NCI-H748 treated with DMSO at 0.1 percent for 48 hours (cell line): ENCODE measurements at regions not wholly inside any gene's neighbourhood (a gene's known extent, or its start where the extent isn't known, plus 50 kb on each side); places are given as distances from the start of the nearest gene placed in this dataset.

Experiments
- DNase-seq: peaks from one replicate; lab custom pipeline; 2025; lab: John Stamatoyannopoulos, UW

- DNase-seq: no peak
Measured at GRCh38 chr14:66196670-66197069, 289.5 kb upstream of the CCDC196 start.

GRCh38 chr14:66197276-66197675, 288.9 kb upstream of the CCDC196 start:
- DNase-seq: no peak

DNA sequence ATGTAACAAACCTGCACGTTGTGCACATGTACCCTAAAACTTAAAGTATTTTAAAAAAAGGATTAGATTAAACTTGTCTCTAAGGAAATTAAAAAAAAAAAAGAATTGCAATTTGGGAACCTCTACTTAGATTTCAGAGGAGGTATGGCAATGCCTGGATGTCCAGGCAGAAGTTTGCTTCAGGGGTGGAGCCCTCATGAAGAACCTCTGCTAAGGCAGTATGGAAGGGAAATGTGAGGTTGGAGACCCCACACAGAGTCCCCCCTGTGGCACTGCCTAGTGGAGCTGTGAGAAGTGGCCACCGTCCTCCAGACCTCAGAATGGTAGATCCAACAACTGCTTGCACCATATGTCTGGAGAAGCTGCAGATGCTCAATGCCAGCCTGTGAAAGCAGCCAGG, 279.6 kb upstream of the CCDC196 start:
- no peak for DNase-seq

GRCh38 chr14:66216763-66217162, 269.4 kb upstream of the CCDC196 start:
- DNase-seq: no peak

GRCh38 chr14:66219886-66220285, 266.3 kb upstream of the CCDC196 start:
- no peak for DNase-seq

DNA sequence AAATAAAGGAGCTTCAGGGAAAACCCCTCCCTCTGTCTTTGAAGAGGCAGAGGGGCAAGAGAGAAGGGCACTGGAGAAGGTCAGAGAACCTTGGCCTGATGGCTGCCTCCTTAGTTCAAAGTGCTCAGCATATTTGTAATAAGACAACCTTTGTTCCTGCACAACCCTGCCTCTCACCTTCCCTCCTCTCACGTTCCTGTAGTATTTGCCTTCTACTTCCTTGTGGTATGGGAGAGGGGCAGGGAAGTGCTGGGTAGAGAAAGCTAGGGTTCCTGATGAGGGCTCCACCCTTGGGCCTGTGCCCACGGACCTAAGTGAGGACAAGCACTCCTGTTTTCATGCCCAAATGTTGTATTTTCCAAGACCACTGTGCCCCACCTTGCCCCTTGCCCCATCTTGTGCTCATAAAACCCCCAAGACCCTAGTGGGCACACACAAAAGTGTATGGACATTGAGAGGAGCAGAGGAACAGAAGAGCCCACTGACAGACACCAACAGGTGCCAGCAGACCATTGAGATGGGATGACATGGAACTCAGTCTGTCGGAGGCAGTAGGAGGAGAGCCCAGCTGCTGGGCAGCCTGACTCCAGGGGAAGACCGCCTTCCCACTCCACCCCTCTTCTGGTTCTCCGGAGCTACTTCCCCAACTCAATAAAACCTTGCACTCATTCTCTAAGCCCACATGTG, 261.5 kb upstream of the CCDC196 start:
- DNase-seq: no peak

- DNase-seq: no peak
Measured at GRCh38 chr14:66225337-66225736, 260.8 kb upstream of the CCDC196 start.

GRCh38 chr14:66228267-66228970, 257.8 kb upstream of the CCDC196 start:
- no peak for DNase-seq

- no peak for DNase-seq
Measured at GRCh38 chr14:66231820-66232219, 254.4 kb upstream of the CCDC196 start.

DNA sequence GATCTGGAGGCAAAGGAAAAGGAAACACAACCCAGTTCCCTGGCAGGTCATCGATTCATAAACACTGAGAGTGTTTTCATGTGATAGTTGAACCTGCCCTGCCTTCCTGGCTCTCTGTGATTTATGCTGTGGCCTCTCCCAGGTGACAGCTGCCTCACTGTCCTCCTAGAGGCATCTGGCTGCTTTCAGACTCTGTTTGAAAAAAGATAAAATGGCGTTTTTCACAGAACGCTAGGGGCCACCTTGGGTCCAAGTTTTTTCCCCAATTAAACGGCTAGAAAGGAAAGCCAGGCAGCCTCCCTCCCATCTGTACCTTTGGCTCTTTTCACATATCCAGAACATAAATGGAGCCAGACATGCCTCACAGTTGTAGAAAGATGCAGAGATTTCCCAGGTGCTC, 252.6 kb upstream of the CCDC196 start:
- no peak for DNase-seq

- no peak for DNase-seq
Measured at GRCh38 chr14:66234411-66234810, 251.8 kb upstream of the CCDC196 start.

GRCh38 chr14:66237741-66238140, 248.4 kb upstream of the CCDC196 start:
- no peak for DNase-seq

- no peak for DNase-seq
Measured at GRCh38 chr14:66238969-66239368, 247.2 kb upstream of the CCDC196 start.

DNA sequence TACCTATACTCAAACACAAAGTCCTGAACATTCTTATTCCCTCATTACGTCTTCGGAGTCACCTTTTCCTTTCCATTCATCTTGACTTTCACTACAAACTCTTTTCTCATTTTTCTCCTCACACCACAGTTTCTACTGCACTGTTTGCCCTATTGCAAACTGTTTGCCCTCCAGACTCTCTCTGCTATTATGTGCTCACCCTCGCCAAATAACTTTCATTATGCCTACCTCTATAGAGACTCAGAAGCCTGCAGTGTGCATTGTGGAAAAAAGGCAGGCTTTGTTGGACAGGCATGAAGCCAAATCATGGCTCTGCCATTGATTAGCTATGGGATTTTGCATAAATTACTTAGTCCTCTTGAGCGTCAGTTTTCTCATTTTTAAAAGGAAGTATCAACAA, 246.6 kb upstream of the CCDC196 start:
- no peak for DNase-seq

DNA sequence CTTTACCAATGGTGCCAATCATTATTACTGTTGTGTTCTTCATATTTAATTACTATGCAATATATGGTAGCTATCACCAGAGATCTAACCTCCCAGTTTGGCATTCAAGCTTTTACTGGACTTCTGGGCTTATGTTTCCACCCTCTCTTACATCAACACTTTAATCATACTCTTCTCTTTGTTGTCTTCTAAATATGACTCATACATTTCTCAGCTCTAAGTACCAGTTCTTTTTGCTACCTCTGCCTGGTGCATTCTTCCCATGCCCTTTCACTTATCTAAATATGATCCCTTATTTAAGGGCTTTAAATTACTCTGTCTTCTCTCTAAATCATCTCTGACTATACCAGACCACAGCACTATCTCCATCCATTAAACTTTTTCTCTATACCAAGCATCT, 246.1 kb upstream of the CCDC196 start:
- DNase-seq: no peak

- no peak for DNase-seq
Measured at GRCh38 chr14:66242001-66242400, 244.2 kb upstream of the CCDC196 start.

- DNase-seq: no peak
Measured at GRCh38 chr14:66244834-66245233, 241.3 kb upstream of the CCDC196 start.

DNA sequence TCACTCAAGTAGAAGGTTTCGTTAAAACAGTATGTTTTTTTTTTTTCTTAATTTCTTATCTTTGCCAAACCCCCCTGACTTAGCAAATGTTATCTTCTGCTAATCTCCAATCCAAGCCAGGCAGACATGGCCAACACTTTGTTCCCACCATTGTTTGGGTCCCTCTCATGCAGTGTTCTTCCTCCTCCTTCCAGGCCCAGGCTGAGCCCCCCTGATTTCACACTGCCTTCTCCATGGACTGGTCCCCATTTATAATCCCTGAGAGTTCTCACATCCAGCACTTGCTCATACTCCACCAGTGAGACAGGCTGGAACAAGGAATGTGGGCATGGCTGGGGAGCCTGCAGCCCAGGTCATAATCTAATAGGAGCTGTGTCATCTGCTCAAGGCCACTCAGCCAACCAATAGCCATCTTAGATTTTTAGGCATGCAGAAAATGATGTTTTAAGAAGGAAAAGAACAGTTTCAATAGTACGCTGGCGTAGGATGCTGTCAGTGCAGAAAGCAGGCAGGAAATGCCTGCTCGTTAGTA, 238.4 kb upstream of the CCDC196 start:
- no peak for DNase-seq

GRCh38 chr14:66248256-66248655, 237.9 kb upstream of the CCDC196 start:
- DNase-seq: no peak

DNA sequence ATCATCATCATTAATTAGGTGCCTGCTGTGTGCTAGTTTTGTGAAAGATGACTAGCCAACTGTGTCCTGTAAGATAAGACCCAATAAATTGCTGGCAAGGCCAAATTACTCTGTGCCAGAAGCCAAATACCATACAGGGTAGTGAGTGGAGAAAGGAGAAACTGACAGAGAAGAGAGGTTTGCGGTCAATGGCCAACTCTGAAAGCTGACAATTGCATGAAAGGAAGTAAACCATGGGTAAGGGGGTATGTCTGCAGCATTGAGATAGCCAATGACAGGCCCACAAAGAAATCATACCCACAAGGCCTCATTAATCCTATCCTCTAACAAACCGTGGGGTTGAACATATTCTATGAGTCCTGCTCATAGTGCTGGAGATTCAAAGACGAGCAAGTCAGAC, 236.6 kb upstream of the CCDC196 start:
- no peak for DNase-seq

GRCh38 chr14:66254038-66254437, 232.1 kb upstream of the CCDC196 start:
- no peak for DNase-seq

- no peak for DNase-seq
Measured at GRCh38 chr14:66268802-66269334, 217.3 kb upstream of the CCDC196 start.

GRCh38 chr14:66272221-66272620, 213.9 kb upstream of the CCDC196 start:
- no peak for DNase-seq
